Dendritic cell treated with granulocyte-macrophage colony-stimulating factor and Interleukin-4, amounts not matched to agents 40 ng/mL and 50 ng/mL, for 4 days (primary cell): ENCODE measurements at regions not wholly inside any gene's neighbourhood (a gene's known extent, or its start where the extent isn't known, plus 50 kb on each side); places are given as distances from the start of the nearest gene placed in this dataset.

Source experiments
- H3K27ac Mint-ChIP-seq: one replicate; pipeline ENCODE4 v1.8.0; 2022; ENCODE audit warnings: mild to moderate bottlenecking, mixed read lengths
- H3K27me3 Mint-ChIP-seq: one replicate; pipeline ENCODE4 v1.8.0; 2022; ENCODE audit warnings: mild to moderate bottlenecking, mixed read lengths
- H3K36me3 Mint-ChIP-seq: one replicate; pipeline ENCODE4 v1.8.0; 2022; ENCODE audit warnings: low read depth, mixed read lengths
- H3K4me1 Mint-ChIP-seq: one replicate; pipeline ENCODE4 v1.8.0; 2022; ENCODE audit warnings: low read depth, mixed read lengths
- H3K4me3 Mint-ChIP-seq: one replicate; pipeline ENCODE4 v1.8.0; 2022; ENCODE audit warnings: mild to moderate bottlenecking, moderate library complexity, mixed read lengths
- H3K9me3 Mint-ChIP-seq: one replicate; pipeline ENCODE4 v1.8.0; 2022; ENCODE audit warnings: mixed read lengths
- intact Hi-C: fragments of 100-400 bp; cut with micrococcal nuclease; formaldehyde crosslinking; loops from one replicate; pipeline ENCODE4 v1.15.0; 2022

GRCh38 chr12:128052777-128053176, 214.2 kb upstream of the TMEM132C start:
- intact Hi-C loops: no loop called here
- H3K9me3 Mint-ChIP-seq: no peaks in the 10 kb centered on the region
- H3K27me3 Mint-ChIP-seq: no peaks in the 10 kb centered on the region
- H3K4me1 Mint-ChIP-seq: no peaks in the 10 kb centered on the region
- no peaks in the 10 kb centered on the region for H3K36me3 Mint-ChIP-seq
- no peak overlapping the region for H3K27ac Mint-ChIP-seq
- no peak overlapping the region for H3K4me3 Mint-ChIP-seq

- no peaks in the 10 kb centered on the region for H3K9me3 Mint-ChIP-seq
- no peaks in the 10 kb centered on the region for H3K36me3 Mint-ChIP-seq
- no peaks in the 10 kb centered on the region for H3K4me1 Mint-ChIP-seq
- H3K4me3 Mint-ChIP-seq: no peak overlapping the region
- intact Hi-C loops: no loop called here
- no peaks in the 10 kb centered on the region for H3K27me3 Mint-ChIP-seq
- H3K27ac Mint-ChIP-seq: no peak overlapping the region
These were observed 211.4 kb upstream of the TMEM132C start for GRCh38 chr12:128055567-128055966.

- intact Hi-C loops: no loop called here
- no peak overlapping the region for H3K27ac Mint-ChIP-seq
- H3K4me3 Mint-ChIP-seq: no peak overlapping the region
- H3K36me3 Mint-ChIP-seq: no peaks in the 10 kb centered on the region
- H3K27me3 Mint-ChIP-seq: no peaks in the 10 kb centered on the region
- no peaks in the 10 kb centered on the region for H3K9me3 Mint-ChIP-seq
- no peaks in the 10 kb centered on the region for H3K4me1 Mint-ChIP-seq
These were observed 210.7 kb upstream of the TMEM132C start for GRCh38 chr12:128056136-128056801.

GRCh38 chr12:128057586-128057985, 209.4 kb upstream of the TMEM132C start:
- Mint-ChIP-seq H3K27me3 (no peaks in the 10 kb centered on the region), H3K9me3 (no peaks in the 10 kb centered on the region), H3K4me3 (no peak overlapping the region), H3K27ac (no peak overlapping the region), H3K36me3 (no peaks in the 10 kb centered on the region), H3K4me1 (no peaks in the 10 kb centered on the region)
- intact Hi-C loops: no loop called here

- Mint-ChIP-seq H3K9me3 (no peaks in the 10 kb centered on the region), H3K36me3 (no peaks in the 10 kb centered on the region), H3K27me3 (no peaks in the 10 kb centered on the region), H3K4me3 (no peak overlapping the region), H3K4me1 (no peaks in the 10 kb centered on the region), H3K27ac (no peak overlapping the region)
- intact Hi-C loops: loop anchor here (10.0 kb wide), 1 partner anchor 1985 kb away; no protein-coding TSS in a partner anchor
These were observed 207.2 kb upstream of the TMEM132C start for GRCh38 chr12:128059621-128060370.

GRCh38 chr12:128068211-128068610, 198.8 kb upstream of the TMEM132C start:
- Mint-ChIP-seq H3K9me3 (no peaks in the 10 kb centered on the region), H3K27ac (no peak overlapping the region), H3K36me3 (no peaks in the 10 kb centered on the region), H3K4me3 (no peak overlapping the region), H3K27me3 (no peaks in the 10 kb centered on the region), H3K4me1 (no peaks in the 10 kb centered on the region)
- intact Hi-C loops: loop anchor here (10.0 kb wide), 1 partner anchor 1993 kb away; no protein-coding TSS in a partner anchor

- Mint-ChIP-seq H3K27ac (no peak overlapping the region), H3K9me3 (peaks cover under 1% of the 10 kb centered on the region), H3K4me1 (no peaks in the 10 kb centered on the region), H3K4me3 (no peak overlapping the region), H3K36me3 (no peaks in the 10 kb centered on the region), H3K27me3 (no peaks in the 10 kb centered on the region)
- intact Hi-C loops: loop anchor here (10.0 kb wide), 1 partner anchor 1995 kb away; no protein-coding TSS in a partner anchor
These were observed 197.5 kb upstream of the TMEM132C start for GRCh38 chr12:128069359-128069997.

GRCh38 chr12:128073937-128074336, 193.0 kb upstream of the TMEM132C start:
- peaks cover 15% of the 10 kb centered on the region for H3K9me3 Mint-ChIP-seq
- H3K4me1 Mint-ChIP-seq: no peaks in the 10 kb centered on the region
- H3K27ac Mint-ChIP-seq: no peak overlapping the region
- no peak overlapping the region for H3K4me3 Mint-ChIP-seq
- H3K36me3 Mint-ChIP-seq: no peaks in the 10 kb centered on the region
- H3K27me3 Mint-ChIP-seq: no peaks in the 10 kb centered on the region
- intact Hi-C loops: no loop called here

GRCh38 chr12:128075332-128075731, 191.6 kb upstream of the TMEM132C start:
- Mint-ChIP-seq H3K9me3 (peaks cover 15% of the 10 kb centered on the region), H3K4me3 (no peak overlapping the region), H3K4me1 (no peaks in the 10 kb centered on the region), H3K36me3 (no peaks in the 10 kb centered on the region), H3K27me3 (no peaks in the 10 kb centered on the region), H3K27ac (no peak overlapping the region)
- intact Hi-C loops: no loop called here

- intact Hi-C loops: no loop called here
- Mint-ChIP-seq H3K9me3 (peaks cover 15% of the 10 kb centered on the region), H3K4me1 (no peaks in the 10 kb centered on the region), H3K27me3 (no peaks in the 10 kb centered on the region), H3K27ac (no peak overlapping the region), H3K36me3 (no peaks in the 10 kb centered on the region), H3K4me3 (no peak overlapping the region)
These were observed 190.8 kb upstream of the TMEM132C start for GRCh38 chr12:128076188-128076587.

GRCh38 chr12:128077211-128077916, 189.6 kb upstream of the TMEM132C start:
- H3K4me3 Mint-ChIP-seq: no peak overlapping the region
- H3K4me1 Mint-ChIP-seq: no peaks in the 10 kb centered on the region
- H3K36me3 Mint-ChIP-seq: no peaks in the 10 kb centered on the region
- H3K27ac Mint-ChIP-seq: no peak overlapping the region
- H3K9me3 Mint-ChIP-seq: peaks cover 15% of the 10 kb centered on the region
- intact Hi-C loops: no loop called here
- H3K27me3 Mint-ChIP-seq: no peaks in the 10 kb centered on the region

- Mint-ChIP-seq H3K9me3 (peaks cover 15% of the 10 kb centered on the region), H3K4me1 (no peaks in the 10 kb centered on the region), H3K27ac (no peak overlapping the region), H3K4me3 (no peak overlapping the region), H3K27me3 (no peaks in the 10 kb centered on the region), H3K36me3 (no peaks in the 10 kb centered on the region)
- intact Hi-C loops: no loop called here
These were observed 189.1 kb upstream of the TMEM132C start for GRCh38 chr12:128077917-128078298.

- Mint-ChIP-seq H3K36me3 (no peaks in the 10 kb centered on the region), H3K27ac (no peak overlapping the region)
These were observed 188.5 kb upstream of the TMEM132C start for GRCh38 chr12:128078301-128078971.

More at GRCh38 chr12:128078301-128078971, 188.5 kb upstream of the TMEM132C start:
- H3K27me3 Mint-ChIP-seq: no peaks in the 10 kb centered on the region
- H3K9me3 Mint-ChIP-seq: peaks cover 15% of the 10 kb centered on the region
- no peaks in the 10 kb centered on the region for H3K4me1 Mint-ChIP-seq
- no peak overlapping the region for H3K4me3 Mint-ChIP-seq
- intact Hi-C loops: no loop called here
